ENCODE measurements at regions not wholly inside any gene's neighbourhood (a gene's known extent, or its start where the extent isn't known, plus 50 kb on each side); places are given as distances from the start of the nearest gene placed in this dataset.

DNA sequence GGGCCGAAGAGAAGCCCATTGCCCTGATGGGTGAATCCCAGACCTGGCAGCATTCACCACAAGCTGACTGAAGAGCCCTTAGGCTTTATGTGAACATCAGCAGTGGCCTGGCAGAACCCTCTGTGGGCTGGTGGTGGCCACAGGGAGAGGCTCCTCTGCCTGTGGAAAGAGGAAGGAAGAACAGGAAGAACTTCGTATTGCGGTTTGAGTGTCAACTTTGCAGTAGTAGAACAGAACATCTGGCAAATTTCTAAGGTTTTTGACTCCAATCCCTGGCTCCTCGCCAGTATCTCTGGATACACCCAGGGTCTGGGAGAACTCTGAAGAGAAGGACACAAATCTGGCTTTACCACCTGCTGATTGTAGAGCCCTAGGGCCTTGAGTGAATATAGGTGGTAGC is 356.4 kb upstream of the GRAMD2B start:
- H3K36me3 ChIP-seq (replicated peaks in 1 of 2; ENCODE audit: control insufficient read depth in 1 of 2, insufficient read depth in 2 of 2, low read length in 2 of 2) = no peaks in the 10 kb centered on the region
- DNase-seq (ENCODE audit: low spot score) (no peak), ATAC-seq (no peak), FAIRE-seq (no peak)
- BruUV-seq (replicated peaks) = no TSS peak
- intact Hi-C loops (cut with micrococcal nuclease; ENCODE audit: unreplicated experiment) = no loop called here
- H3K9me3 ChIP-seq (ENCODE audit: low read length) = no peaks in the 10 kb centered on the region
- WGBS (ENCODE audit: low lambda C conversion rate) = 17% methylated on average over 3 of the region's 4 CpGs
- no peaks in the 10 kb centered on the region for H3K4me1 ChIP-seq (ENCODE audit: insufficient read depth, low read length)
- no peaks in the 10 kb centered on the region for H3K27me3 ChIP-seq (ENCODE audit: control insufficient read depth in 1 of 2, insufficient read depth in 2 of 2, low read length in 2 of 2)
- H4K20me1 ChIP-seq (ENCODE audit: insufficient read depth, low read length) = no peaks in the 10 kb centered on the region
- POLR2A ChIA-PET = no interaction called here
- H2AFZ ChIP-seq (ENCODE audit: low read length) = no peak overlapping the region
- in situ Hi-C loops (cut with HindIII; ENCODE audit: extremely low pct_ligation_motif_present, low pct_unique_long_range_greater_than_20kb) = no loop called here
- H3K9ac ChIP-seq (ENCODE audit: insufficient read depth, low read depth, low read length) = no peak overlapping the region
- no peak overlapping the region for H3K27ac ChIP-seq (ENCODE audit: extremely low read length, insufficient read depth, low read length)
- no peak overlapping the region for H3K4me2 ChIP-seq (ENCODE audit: low read depth, low read length)
- H3K4me3 ChIP-seq (replicated peaks in 1 of 3; ENCODE audit: insufficient read depth in 1 of 3, low read depth in 2 of 3, low read length in 3 of 3) = no peak overlapping the region
- CTCF ChIA-PET (ENCODE audit: low intra/inter-chr PET ratio, low total read pairs) = no interaction called here
- H3K79me2 ChIP-seq (ENCODE audit: insufficient read depth, low read length) = no peaks in the 10 kb centered on the region
- TF ChIP-seq NFE2L1 (CRISPR knock-in tag; IDR thresholded peaks at IDR 0.05; ENCODE audit: borderline replicate concordance) (no peak), ATRX (CRISPR knock-in tag; IDR thresholded peaks at IDR 0.05; ENCODE audit: borderline replicate concordance) (no peak), BRD4 (CRISPR knock-in tag; IDR thresholded peaks at IDR 0.05) (no peak), ATF7 (IDR thresholded peaks at IDR 0.05) (no peak), ATF7 (CRISPR knock-in tag; IDR thresholded peaks at IDR 0.05) (no peak), ZNF30 (CRISPR knock-in tag; IDR thresholded peaks at IDR 0.05) (no peak), FOXK2 (IDR thresholded peaks at IDR 0.05) (no peak), IKZF1 (IDR thresholded peaks at IDR 0.05) (no peak), RFX3 (CRISPR knock-in tag; IDR thresholded peaks at IDR 0.05) (no peak), KAT2B (IDR thresholded peaks at IDR 0.05; ENCODE audit: borderline replicate concordance, low read depth, low read length) (no peak), ZNF572 (CRISPR knock-in tag; IDR thresholded peaks at IDR 0.05) (no peak), FOXP1 (IDR thresholded peaks at IDR 0.05) (no peak), FOXP1 (CRISPR knock-in tag; IDR thresholded peaks at IDR 0.05) (no peak)
- TF ChIP-seq, protein P1, sequence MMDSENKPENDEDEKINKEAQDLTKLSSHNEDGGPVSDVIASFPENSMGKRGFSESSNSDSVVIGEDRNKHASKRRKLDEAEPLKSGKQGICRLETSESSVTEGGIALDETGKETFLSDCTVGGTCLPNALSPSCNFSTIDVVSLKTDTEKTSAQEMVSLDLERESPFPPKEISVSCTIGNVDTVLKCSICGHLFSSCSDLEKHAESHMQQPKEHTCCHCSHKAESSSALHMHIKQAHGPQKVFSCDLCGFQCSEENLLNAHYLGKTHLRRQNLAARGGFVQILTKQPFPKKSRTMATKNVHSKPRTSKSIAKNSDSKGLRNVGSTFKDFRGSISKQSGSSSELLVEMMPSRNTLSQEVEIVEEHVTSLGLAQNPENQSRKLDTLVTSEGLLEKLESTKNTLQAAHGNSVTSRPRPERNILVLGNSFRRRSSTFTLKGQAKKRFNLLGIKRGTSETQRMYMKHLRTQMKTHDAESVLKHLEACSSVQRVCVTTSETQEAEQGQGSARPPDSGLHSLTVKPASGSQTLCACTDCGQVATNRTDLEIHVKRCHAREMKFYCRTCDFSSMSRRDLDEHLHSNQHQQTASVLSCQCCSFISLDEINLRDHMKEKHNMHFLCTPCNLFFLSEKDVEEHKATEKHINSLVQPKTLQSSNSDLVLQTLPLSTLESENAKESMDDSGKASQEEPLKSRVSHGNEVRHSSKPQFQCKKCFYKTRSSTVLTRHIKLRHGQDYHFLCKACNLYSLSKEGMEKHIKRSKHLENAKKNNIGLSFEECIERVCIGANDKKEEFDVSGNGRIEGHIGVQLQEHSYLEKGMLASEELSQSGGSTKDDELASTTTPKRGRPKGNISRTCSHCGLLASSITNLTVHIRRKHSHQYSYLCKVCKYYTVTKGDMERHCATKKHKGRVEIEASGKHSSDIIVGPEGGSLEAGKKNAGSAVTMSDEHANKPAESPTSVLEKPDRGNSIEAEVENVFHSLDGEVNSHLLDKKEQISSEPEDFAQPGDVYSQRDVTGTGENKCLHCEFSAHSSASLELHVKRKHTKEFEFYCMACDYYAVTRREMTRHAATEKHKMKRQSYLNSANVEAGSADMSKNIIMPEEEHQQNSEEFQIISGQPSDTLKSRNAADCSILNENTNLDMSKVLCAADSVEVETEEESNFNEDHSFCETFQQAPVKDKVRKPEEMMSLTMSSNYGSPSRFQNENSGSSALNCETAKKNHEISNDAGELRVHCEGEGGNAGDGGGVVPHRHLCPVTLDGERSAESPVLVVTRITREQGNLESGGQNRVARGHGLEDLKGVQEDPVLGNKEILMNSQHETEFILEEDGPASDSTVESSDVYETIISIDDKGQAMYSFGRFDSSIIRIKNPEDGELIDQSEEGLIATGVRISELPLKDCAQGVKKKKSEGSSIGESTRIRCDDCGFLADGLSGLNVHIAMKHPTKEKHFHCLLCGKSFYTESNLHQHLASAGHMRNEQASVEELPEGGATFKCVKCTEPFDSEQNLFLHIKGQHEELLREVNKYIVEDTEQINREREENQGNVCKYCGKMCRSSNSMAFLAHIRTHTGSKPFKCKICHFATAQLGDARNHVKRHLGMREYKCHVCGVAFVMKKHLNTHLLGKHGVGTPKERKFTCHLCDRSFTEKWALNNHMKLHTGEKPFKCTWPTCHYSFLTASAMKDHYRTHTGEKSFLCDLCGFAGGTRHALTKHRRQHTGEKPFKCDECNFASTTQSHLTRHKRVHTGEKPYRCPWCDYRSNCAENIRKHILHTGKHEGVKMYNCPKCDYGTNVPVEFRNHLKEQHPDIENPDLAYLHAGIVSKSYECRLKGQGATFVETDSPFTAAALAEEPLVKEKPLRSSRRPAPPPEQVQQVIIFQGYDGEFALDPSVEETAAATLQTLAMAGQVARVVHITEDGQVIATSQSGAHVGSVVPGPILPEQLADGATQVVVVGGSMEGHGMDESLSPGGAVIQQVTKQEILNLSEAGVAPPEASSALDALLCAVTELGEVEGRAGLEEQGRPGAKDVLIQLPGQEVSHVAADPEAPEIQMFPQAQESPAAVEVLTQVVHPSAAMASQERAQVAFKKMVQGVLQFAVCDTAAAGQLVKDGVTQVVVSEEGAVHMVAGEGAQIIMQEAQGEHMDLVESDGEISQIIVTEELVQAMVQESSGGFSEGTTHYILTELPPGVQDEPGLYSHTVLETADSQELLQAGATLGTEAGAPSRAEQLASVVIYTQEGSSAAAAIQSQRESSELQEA (CRISPR knock-in tag; IDR thresholded peaks at IDR 0.05; ENCODE audit: not compliant biosample characterization) = no peak
- TF ChIP-seq, protein P2, sequence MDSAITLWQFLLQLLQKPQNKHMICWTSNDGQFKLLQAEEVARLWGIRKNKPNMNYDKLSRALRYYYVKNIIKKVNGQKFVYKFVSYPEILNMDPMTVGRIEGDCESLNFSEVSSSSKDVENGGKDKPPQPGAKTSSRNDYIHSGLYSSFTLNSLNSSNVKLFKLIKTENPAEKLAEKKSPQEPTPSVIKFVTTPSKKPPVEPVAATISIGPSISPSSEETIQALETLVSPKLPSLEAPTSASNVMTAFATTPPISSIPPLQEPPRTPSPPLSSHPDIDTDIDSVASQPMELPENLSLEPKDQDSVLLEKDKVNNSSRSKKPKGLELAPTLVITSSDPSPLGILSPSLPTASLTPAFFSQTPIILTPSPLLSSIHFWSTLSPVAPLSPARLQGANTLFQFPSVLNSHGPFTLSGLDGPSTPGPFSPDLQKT (CRISPR knock-in tag; IDR thresholded peaks at IDR 0.05; ENCODE audit: borderline replicate concordance) = no peak
- TF ChIP-seq, protein P3, sequence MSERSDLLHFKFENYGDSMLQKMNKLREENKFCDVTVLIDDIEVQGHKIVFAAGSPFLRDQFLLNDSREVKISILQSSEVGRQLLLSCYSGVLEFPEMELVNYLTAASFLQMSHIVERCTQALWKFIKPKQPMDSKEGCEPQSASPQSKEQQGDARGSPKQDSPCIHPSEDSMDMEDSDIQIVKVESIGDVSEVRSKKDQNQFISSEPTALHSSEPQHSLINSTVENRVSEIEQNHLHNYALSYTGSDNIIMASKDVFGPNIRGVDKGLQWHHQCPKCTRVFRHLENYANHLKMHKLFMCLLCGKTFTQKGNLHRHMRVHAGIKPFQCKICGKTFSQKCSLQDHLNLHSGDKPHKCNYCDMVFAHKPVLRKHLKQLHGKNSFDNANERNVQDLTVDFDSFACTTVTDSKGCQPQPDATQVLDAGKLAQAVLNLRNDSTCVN (CRISPR knock-in tag; IDR thresholded peaks at IDR 0.05; ENCODE audit: borderline replicate concordance) = no peak
- TF ChIP-seq, protein P4, sequence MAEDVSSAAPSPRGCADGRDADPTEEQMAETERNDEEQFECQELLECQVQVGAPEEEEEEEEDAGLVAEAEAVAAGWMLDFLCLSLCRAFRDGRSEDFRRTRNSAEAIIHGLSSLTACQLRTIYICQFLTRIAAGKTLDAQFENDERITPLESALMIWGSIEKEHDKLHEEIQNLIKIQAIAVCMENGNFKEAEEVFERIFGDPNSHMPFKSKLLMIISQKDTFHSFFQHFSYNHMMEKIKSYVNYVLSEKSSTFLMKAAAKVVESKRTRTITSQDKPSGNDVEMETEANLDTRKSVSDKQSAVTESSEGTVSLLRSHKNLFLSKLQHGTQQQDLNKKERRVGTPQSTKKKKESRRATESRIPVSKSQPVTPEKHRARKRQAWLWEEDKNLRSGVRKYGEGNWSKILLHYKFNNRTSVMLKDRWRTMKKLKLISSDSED (CRISPR knock-in tag; IDR thresholded peaks at IDR 0.05) = no peak

Data from HepG2 (cell line).